HL-60 (cell line): ENCODE measurements at regions not wholly inside any gene's neighbourhood (a gene's known extent, or its start where the extent isn't known, plus 50 kb on each side); places are given as distances from the start of the nearest gene placed in this dataset.

ENCODE experiments used
- CTCF ChIP-seq: IDR thresholded peaks from one replicate; pipeline ENCODE4 v1.5.1; 2011; ENCODE audit warnings: low read length, control low read depth, inconsistent platforms; ENCODE audit not compliant: insufficient read depth
- REST ChIP-seq: IDR thresholded peaks from 2 replicates; pipeline ENCODE4 v1.6.1; 2012; ENCODE audit warnings: low read depth; ENCODE audit not compliant: insufficient replicate concordance

GRCh38 chr6:141726248-141726647 lies 406.5 kb upstream of the GJE1 start:
- TF ChIP-seq CTCF (no peak), REST (no peak)
